Activated gamma-delta T cell treated with anti-CD3 and anti-CD28 coated beads, Interleukin-2, amount 50 U/mL, for 16 hours (primary cell): ENCODE measurements at regions not wholly inside any gene's neighbourhood (a gene's known extent, or its start where the extent isn't known, plus 50 kb on each side); places are given as distances from the start of the nearest gene placed in this dataset.
"Not testable (repeated sequence)": the region's sequence is repeated elsewhere in the genome, so short reads cannot be mapped to it uniquely, and the experiment has no call there.

ENCODE experiments used
- DNase-seq: peaks from one replicate; pipeline ENCODE4 v3.0.0-alpha.2; 2020; ENCODE audit warnings: low read depth

DNA sequence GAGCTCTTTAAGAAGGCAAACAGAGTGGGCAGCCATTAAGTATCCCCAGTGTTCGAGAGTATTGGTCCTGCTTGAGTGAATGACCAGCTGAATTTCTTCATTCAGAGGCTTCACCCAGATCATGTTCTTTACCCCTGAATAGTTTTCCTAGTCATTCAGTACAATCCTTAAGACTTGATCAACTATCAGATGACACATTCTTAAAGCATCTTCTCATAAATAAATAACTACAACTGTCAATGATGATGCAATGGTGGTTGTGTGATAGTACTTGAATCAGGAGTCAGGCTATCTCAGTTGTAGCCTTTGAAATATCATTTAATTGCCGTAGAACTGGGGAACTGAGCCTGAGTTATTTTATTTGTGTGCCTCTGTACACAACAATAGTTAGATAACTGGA is 416.8 kb upstream of the CCL2 start:
- DNase-seq: no peak

DNA sequence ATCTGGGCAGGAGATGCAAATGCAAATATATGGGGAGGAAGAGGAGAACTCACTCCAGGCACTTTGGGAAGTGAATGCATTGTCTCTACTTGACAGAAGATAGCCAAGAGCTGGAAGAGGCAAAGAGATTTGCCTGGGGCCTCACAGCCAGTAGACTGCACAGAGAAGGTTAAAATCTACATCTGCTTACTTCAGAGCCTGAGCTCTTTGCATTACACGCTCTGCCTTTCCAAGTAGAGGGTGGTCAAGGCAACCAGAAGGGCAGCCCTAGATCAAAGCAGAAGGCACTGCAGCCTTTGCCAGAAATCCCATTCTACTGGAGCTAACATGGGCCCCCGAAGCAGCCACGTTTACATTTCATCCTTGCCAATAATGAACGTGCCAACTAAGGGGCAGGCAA is 407.2 kb upstream of the CCL2 start:
- DNase-seq: no peak

DNA sequence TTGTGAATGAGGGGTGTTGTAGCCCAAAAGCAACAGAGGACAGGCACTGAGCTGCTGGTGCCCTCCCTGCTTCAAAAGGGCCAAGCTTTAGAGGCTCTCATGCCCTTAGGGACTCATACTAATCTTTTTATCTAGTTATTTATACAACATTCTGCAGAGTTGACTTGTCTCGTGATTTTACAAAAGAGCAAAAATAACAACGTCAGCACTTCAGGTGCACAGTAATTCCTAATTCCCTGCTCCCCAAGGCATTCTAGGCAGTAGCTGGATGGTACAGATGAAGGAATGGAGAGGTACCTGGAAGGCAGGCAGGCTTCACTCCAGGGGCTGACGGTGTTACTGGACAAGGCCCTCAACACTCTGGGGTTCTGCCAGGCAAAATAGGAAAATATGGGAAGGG is 406.7 kb upstream of the CCL2 start:
- DNase-seq: no peak

DNA sequence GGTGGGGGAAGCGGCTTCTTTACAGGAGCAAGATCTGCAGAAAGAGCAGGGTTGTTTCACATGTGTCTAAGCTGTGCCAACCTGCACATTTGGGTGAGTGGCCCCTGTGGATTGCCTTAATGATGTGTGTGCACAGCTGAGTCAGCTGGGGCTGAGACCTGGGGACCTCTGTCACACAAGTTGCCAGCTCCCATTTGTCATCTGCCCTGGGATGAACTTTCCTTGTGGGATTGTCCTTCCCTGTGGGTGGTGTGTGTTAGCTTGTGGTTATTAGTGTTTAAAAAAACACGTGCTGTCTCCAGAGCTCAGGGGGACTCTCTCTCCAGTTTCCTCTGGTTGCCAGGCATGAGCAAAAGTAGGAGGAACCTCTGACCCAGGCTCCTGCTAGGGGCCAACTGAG is 400.5 kb upstream of the CCL2 start:
- no peak for DNase-seq

DNA sequence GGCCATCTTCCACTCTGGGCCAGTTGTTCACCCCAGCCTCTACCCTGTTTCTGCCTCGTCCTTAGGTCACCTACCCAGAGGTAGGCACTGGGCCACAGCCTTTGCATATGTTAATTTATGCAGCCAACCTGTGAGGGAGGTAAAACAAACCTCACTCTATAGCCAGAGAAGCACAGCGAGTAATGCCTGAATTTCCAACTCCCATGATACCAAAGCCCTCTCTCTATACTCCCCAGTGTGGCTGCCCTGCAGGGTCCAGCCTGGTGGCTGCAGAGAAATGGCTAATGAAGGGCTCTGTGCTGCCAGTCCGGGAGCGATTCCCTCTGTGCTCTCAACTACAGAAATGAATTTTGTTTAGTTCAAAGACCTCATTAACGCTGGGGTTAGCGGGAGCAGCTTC is 397.0 kb upstream of the CCL2 start:
- no peak for DNase-seq

DNA sequence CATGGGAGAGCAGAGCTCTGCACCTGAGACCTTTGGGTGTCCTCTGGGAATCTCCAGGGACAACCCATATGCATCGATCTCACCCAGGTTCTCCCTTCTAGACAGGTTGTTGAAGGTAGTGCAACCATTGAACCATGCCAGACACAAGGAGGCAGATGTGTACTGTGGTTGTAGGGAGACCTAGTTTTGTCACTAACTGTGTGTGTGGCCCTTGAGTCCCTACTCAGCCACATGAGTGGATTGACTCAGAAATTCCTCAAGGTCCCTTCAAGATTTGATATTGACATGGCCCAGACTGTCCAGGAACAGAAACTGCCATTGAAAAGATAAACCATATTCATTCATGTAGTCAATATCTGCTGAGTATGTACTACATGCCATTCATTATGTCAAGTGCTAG is 396.4 kb upstream of the CCL2 start:
- no peak for DNase-seq

DNA sequence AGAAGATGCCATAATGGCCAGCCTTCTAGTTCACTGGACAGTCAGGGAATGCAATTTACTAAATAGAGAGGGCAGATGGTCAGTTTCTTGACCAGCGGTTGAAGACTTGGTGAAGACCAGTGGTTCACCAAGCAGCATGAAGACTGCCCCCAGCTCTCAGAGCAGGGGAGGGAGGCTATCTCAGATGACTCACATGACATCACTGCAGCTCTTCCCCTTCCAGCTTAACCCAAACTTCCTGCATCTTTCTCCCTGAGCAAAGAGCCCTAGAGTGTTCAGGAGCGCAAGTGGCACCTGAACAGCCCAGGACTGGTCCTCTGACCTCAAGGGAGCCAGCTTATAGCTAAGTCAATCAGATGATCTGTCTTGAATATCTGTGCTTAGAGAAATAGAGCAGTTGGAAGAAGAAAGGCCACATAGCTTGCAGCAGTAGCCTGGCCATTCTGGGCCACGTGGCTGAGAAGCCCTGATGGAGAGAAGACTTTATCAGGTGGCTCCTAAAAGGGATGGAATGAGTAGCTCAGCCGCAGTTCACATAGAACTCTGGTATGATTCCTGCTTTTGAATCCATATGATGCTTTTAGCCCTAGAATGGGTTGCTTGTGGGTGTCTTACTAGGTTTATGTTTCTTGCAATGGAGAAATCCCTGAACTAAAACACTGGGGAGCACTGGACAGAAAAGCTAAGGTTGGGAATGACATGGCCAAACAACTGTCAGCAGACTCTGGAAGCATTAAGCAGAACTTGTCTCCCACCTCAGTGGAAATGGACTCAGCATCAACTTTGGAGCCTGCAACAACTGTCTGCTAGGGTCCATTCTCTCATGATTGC is 392.1 kb upstream of the CCL2 start:
- no peak for DNase-seq

DNA sequence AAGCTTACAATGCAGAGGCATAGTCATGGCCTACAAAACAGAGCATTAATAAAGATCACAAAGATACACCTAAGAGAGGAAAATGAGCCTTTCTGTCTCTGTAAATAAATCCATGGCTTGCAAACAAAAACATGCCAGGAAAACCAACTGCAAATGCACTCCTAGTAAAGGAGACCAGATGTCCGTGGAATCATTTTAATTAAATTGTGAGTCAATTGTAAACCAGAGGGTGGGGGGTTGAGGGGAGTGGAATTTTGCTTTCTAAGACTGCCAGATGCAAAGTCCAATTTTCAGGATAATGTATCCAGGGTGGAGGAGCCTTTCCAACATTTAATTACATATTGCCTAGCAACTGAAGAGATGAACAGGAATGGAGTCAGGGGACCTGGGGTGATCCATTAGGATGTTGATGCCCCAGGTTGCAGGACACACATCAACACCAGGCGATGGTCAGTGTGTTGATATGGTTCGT is 390.3 kb upstream of the CCL2 start:
- DNase-seq: no peak

DNA sequence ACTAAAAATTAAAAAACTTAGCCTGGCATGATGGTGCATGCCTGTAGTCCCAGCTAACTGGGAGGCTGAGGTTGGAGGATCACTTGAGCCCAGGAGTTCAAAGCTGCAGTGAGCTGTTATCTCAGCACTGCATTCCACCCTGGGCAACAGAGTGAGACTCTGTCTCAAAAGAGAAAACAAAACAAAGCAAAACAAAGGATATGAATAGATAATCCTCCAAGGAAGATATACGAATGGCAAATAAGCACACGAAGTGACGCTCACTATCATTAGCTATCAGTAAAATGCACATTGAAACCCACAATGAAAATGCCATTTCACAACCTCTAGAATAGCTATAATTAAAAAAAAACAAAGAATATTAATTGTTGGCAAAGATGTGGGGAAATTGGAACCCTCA is 386.2 kb upstream of the CCL2 start:
- DNase-seq: no peak

DNA sequence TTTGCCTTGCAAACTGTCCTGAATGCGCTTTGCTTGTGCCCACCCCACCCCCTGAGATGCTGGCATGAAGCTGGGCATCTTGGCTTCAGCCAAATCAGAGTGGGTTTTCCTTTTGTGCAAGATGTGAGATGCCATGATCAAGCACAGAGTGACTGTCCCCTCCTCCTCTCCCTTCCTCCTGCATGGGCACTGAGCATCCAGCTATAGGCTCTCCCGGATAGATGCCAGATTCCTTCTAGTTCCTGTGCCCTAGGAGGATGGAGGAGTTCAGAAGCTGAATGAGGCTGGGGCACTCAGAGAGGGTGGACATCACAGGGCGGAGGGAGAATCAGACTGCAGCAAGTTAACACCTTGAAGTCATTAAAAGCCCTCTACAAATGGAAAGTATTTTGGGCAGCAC is 384.1 kb upstream of the CCL2 start:
- DNase-seq: no peak

DNA sequence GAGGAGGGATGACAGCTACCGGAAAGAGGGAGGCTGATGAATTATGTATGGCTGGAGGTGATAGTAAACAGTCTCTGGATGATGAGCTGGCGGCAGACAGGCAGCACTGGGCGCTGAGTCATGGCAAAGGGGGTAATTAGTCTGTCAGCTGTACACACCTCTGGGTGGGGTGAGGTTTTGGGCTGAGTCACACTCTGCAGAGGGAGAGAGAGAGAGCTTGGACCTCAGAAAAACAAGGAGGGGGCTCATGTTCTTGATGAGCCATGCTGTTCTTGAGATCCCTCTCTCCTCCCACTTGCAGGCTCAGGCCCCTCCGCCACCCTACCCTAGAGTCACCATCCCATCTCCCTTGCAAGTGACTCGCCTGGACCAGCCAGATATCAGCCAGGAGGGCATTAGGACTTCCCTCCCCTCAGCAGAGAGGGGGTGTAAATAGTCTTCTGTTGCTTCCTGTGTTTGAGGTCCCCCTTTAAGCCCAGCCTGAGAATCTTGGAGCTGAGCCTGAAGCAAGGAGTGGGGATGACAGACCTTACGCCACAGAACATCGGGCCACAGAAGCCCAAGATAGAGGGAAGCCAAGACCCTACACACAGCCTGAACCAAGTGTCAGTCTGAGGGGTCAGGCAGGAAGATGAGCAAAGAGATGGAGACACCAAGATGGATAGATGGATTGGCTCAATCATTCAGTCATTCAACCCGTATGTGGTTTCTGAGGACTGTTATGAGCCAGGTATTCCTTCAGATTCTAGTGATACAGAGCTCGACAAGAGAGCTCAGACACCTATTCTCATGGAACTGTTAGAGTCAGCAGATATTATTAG is 383.2 kb upstream of the CCL2 start:
- no peak for DNase-seq

DNA sequence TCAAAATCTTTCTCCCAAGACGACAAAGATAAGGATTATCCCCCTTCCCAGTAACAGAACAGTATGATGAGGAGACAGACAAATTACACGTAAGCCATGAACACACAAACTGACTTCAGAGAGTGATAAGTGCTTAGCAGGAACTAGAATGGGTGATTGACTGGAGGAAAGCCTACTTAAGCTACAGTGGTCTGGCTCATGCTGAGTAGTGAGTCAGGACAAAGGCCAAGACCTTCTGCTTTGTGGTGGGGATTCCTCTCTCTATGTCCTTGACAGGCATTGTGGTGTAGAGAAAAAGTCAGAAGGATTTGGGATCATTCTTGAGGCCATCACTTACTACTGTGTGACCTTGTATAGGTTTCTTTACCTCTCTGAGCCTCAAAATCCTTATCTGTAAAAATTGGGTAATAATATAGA is 381.9 kb upstream of the CCL2 start:
- no peak for DNase-seq

DNA sequence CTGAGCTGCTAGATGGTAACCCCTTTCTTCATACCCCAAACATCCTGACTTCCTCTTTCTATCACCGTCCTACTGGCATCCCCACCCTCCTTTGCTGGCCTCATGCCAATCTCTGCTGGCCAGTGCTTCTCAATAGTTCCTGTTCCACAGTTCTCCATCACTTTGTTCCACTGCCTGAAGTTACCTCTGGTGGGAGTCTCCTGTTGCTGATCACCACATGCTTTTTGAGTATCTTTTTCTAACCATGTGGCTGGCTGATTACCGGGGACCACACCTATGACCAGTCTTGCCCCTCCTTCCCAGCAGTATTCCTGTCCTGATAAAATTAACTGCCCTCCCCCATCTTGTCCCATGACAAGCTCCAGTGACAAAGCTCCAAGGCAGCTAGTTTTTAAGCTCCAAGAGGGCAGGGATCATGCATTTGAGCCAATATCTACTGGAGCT is 380.4 kb upstream of the CCL2 start:
- DNase-seq: no peak

DNA sequence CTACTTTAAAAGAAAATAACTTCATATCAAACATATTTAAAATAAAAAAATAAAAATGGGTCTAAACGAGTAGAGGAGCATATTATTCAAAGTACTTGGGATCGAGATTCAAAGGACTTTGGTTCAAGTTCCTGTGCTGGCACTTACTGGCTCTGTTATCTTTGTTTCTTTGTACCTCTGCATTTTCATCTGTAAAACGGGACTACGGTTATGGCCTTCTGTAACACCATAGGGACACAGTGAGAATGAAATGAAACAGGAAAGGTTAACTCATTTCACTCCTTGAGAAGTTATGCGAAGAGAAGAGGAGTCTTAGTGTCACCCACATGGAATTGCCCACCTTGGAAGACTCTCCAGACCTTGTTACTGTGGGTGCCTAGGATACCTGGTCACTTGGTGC is 379.1 kb upstream of the CCL2 start:
- DNase-seq: no peak

DNA sequence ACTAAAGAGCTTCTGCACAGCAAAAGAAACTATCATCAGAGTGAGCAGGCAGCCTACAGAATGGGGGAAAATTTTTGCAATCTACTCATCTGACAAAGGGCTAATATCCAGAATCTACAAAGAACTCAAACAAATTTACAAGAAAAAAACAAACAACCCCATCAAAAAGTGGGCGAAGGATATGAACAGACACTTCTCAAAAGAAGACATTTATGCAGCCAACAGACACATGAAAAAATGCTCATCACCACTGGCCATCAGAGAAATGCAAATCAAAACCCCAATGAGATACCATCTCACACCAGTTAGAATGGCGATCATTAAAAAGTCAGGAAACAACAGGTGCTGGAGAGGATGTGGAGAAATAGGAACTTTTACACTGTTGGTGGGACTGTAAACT is 372.8 kb upstream of the CCL2 start:
- not testable (repeated sequence) for DNase-seq

DNA sequence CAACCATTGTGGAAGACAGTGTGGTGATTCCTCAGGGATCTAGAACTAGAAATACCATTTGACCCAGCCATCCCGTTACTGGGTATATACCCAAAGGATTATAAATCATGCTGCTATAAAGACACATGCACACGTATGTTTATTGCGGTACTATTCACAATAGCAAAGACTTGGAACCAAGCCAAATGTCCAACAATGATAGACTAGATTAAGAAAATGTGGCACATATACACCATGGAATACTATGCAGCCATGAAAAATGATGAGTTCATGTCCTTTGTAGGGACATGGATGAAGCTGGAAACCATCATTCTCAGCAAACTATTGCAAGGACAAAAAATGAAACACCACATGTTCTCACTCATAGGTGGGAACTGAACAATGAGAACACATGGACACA is 372.4 kb upstream of the CCL2 start:
- DNase-seq: not testable (repeated sequence)

DNA sequence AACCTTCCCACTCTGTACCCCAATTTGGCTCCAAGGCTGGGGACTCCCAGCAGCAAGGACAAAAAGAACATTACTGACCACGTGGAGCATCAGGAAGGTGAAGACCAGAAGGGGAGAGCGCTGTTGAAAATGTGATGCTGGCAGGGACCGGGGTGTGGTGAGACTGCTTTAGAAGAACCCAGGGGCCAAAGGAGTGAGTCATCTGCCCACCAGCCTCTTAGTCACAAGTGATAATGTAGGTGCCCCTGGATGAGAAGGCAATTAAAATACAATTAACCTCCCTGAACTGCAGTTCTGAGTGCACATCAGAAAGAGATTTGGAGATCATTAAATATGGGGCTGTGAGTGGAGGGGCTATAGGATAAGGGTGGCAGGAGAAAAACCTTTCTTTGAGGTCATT is 366.6 kb upstream of the CCL2 start:
- DNase-seq: no peak

DNA sequence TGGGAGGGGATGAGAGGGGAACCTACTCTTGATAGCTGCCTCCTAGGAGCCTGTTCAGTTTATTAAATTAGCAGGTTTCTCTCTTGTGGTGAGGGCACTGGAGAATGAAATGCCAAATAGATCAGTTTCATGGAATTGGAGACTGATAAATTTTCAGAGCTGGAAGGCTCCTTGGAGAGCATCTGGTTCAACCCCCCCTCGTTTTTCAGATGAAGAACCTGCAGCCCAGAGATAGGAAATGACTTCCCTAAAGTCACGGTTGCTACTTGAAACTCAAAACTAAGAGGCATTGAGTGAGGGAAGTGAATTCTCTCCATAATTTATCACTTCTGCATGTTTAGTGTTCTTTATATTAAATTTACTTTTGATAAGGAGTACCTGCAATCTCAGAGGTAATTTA is 366.0 kb upstream of the CCL2 start:
- DNase-seq: no peak

DNA sequence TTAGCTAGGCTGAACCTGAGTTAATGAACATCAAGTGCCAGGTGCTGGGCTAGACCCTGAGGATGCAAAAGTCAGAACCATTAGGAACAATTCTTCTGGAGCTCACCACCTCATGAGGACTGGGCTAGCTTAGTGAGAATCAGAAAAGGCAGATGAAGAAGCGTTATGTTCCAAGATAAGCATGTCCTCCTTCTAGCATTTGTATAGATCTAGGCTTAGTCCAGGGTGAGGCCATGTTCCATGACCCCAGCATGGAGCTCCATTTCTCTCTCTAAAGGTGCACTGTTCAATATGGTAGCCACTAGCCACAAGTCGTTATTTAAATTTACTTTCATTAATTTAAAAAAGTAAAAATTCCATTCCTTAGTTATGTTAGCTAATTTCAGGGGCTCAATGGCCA is 365.3 kb upstream of the CCL2 start:
- no peak for DNase-seq

DNA sequence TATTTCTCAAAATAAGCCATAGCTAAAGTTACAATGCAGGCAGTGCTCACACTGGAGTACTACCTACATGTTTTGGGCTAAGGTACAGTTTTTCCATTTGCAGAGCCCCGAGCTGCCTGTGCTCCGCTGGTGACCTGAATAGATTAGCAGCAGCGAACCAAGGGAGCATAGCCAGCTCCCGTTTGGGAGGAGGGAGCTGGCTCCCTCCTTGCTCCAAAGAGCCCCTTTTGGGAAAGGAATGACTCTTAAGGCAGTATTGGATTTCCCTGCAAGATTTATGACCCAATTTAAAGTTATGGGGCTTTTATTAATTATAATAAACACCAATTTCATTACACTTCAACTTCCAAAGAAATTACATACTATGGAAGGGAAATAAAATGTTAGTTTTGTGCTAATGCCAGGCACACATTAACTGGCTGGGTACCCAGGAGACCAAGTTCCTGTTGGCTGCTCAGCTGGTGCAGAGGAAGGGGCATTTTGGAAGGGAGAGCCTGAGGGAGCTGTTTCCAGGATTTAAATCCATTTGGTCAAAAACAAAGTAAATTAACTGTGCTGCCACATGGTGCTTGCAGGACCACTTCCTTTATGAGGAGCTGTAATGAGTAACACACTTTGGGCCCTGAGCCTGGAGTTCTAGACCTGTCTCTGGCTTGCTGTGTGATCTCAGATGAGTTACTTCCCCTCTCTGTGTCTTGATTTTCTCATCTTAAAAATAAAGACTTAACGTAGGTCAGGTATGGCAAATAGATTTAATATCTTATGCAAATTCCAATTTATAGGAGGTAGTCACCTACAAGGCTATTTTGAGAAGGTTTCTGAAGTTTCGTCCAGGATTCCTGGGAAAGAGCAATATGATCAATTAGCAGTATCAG is 362.1 kb upstream of the CCL2 start:
- no peak for DNase-seq

DNA sequence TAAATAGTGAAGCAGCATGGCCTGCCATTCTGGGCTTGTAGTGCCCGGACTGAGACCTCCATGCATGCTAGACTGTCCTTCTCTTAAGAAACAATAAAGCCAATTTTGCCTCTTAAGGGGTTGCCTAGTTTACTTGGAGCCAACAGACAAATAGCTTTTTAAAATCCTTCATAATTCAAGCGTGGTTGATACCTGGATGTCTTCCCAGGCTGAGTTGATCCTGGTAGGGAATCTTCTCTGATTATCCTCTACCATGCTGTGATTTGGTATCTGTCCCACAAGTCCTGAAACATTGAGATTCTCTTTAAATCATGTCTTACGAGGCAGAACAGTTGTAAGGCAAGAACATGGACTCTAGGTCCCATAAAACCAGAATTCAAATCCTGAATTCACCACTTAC is 359.6 kb upstream of the CCL2 start:
- DNase-seq: no peak

DNA sequence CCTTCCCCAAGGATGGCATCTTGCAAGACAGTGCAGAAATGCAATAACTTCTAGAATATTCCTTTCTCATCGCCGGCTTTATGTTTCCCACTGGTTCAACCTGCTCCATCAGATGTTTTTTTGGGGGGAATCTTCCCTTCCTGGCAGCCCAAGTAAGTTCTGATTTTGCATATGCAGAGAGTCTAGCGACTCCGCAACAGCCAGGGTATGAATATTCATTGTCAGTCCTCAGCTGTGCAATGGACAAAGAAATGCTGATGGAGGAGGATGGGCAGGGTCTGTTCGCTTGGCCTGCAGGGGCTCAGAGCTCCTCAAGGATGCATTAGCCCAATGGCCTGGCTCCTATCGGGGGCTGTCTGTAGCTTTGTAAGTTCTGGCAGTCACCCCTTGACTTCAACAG is 358.8 kb upstream of the CCL2 start:
- no peak for DNase-seq
